ENCODE measurements at regions not wholly inside any gene's neighbourhood (a gene's known extent, or its start where the extent isn't known, plus 50 kb on each side); places are given as distances from the start of the nearest gene placed in this dataset.
"Not testable (repeated sequence)": the region's sequence is repeated elsewhere in the genome, so short reads cannot be mapped to it uniquely, and the experiment has no call there.

- no peak for DNase-seq
Measured at GRCh38 chr18:66994790-66995189, 390.9 kb upstream of the CDH19 start.

GRCh38 chr18:66993492-66993891 lies 389.6 kb upstream of the CDH19 start:
- DNase-seq: no peak

- DNase-seq: no peak
Measured at GRCh38 chr18:66990909-66991308, 387.0 kb upstream of the CDH19 start.

GRCh38 chr18:66979009-66979408 lies 375.1 kb upstream of the CDH19 start:
- no peak for DNase-seq

- no peak for DNase-seq
Measured at GRCh38 chr18:66972681-66973080, 368.8 kb upstream of the CDH19 start.

- no peak for DNase-seq
Measured at GRCh38 chr18:66971960-66972359, 368.1 kb upstream of the CDH19 start.

- DNase-seq: no peak
Measured at GRCh38 chr18:66966171-66966570, 362.3 kb upstream of the CDH19 start.

- no peak for DNase-seq
Measured at GRCh38 chr18:66958309-66958708, 354.4 kb upstream of the CDH19 start.

GRCh38 chr18:66951750-66952149 lies 347.9 kb upstream of the CDH19 start:
- DNase-seq: no peak

GRCh38 chr18:66949419-66949818 lies 345.5 kb upstream of the CDH19 start:
- DNase-seq: no peak

- no peak for DNase-seq
Measured at GRCh38 chr18:66937546-66937945, 333.7 kb upstream of the CDH19 start.

GRCh38 chr18:66931010-66931409 lies 327.1 kb upstream of the CDH19 start:
- DNase-seq: no peak

GRCh38 chr18:66916834-66917233 lies 312.9 kb upstream of the CDH19 start:
- DNase-seq: no peak

GRCh38 chr18:66900837-66901236 lies 296.9 kb upstream of the CDH19 start:
- DNase-seq: no peak

GRCh38 chr18:66895631-66896030 lies 291.7 kb upstream of the CDH19 start:
- no peak for DNase-seq

GRCh38 chr18:66894851-66895250 lies 291.0 kb upstream of the CDH19 start:
- DNase-seq: no peak

GRCh38 chr18:66892388-66892787 lies 288.5 kb upstream of the CDH19 start:
- DNase-seq: not testable (repeated sequence)

GRCh38 chr18:66874812-66875474 lies 271.1 kb upstream of the CDH19 start:
- DNase-seq: no peak

GRCh38 chr18:66874375-66874774 lies 270.5 kb upstream of the CDH19 start:
- no peak for DNase-seq

- no peak for DNase-seq
Measured at GRCh38 chr18:66873899-66874298, 270.0 kb upstream of the CDH19 start.

- DNase-seq: peak; percentile 28
Measured at GRCh38 chr18:66872277-66872676, 268.4 kb upstream of the CDH19 start.

GRCh38 chr18:66867653-66868052 lies 263.8 kb upstream of the CDH19 start:
- no peak for DNase-seq

- DNase-seq: not testable (repeated sequence)
Measured at GRCh38 chr18:66866427-66866940, 262.6 kb upstream of the CDH19 start.

- DNase-seq: no peak
Measured at GRCh38 chr18:66838340-66838987, 234.6 kb upstream of the CDH19 start.

- DNase-seq: peak; percentile 32
Measured at GRCh38 chr18:66833646-66834045, 229.8 kb upstream of the CDH19 start.
